ENCODE measurements at regions not wholly inside any gene's neighbourhood (a gene's known extent, or its start where the extent isn't known, plus 50 kb on each side); places are given as distances from the start of the nearest gene placed in this dataset.
"Not testable (repeated sequence)": the region's sequence is repeated elsewhere in the genome, so short reads cannot be mapped to it uniquely, and the experiment has no call there.

GRCh38 chr12:31217356-31218130 lies 108.4 kb downstream of the SINHCAF start:
- DNase-seq = no peak

GRCh38 chr12:31218203-31219025 lies 107.5 kb downstream of the SINHCAF start:
- no peak for DNase-seq

- DNase-seq = no peak
These were observed 106.4 kb downstream of the SINHCAF start for GRCh38 chr12:31219521-31219920.

- no peak for DNase-seq
These were observed 105.9 kb downstream of the SINHCAF start for GRCh38 chr12:31220061-31220460.

GRCh38 chr12:31220633-31221550 lies 105.1 kb downstream of the SINHCAF start:
- peak; percentile 56 for DNase-seq

GRCh38 chr12:31221551-31221945 lies 104.4 kb downstream of the SINHCAF start:
- DNase-seq = no peak

GRCh38 chr12:31222620-31223222 lies 103.2 kb downstream of the SINHCAF start:
- DNase-seq = no peak

- DNase-seq = not testable (repeated sequence)
These were observed 102.3 kb downstream of the SINHCAF start for GRCh38 chr12:31223640-31224039.

- DNase-seq = no peak
These were observed 101.0 kb downstream of the SINHCAF start for GRCh38 chr12:31224768-31225448.

- DNase-seq = no peak
These were observed 100.1 kb downstream of the SINHCAF start for GRCh38 chr12:31225656-31226535.

- DNase-seq = peak; percentile 34
These were observed 99.3 kb downstream of the SINHCAF start for GRCh38 chr12:31226639-31227038.

GRCh38 chr12:31227401-31227981 lies 98.5 kb downstream of the SINHCAF start:
- DNase-seq = no peak

- peak; percentile 37 for DNase-seq
These were observed 96.8 kb downstream of the SINHCAF start for GRCh38 chr12:31228811-31229792.

GRCh38 chr12:31230004-31230403 lies 95.9 kb downstream of the SINHCAF start:
- no peak for DNase-seq
